HG02885 (cell line): ENCODE measurements at regions not wholly inside any gene's neighbourhood (a gene's known extent, or its start where the extent isn't known, plus 50 kb on each side); places are given as distances from the start of the nearest gene placed in this dataset.
"Not testable (repeated sequence)": the region's sequence is repeated elsewhere in the genome, so short reads cannot be mapped to it uniquely, and the experiment has no call there.

Source experiments
- ATAC-seq: cut with Tn5 transposase; IDR thresholded peaks from one replicate; pipeline ENCODE4 v1.9.1; 2021; ENCODE audit warnings: mild to moderate bottlenecking; ENCODE audit not compliant: unreplicated experiment, poor library complexity

- no peak for ATAC-seq
These were observed 231.6 kb downstream of the THBS2 start for GRCh38 chr6:169022079-169022478.

- no peak for ATAC-seq
These were observed 232.8 kb downstream of the THBS2 start for GRCh38 chr6:169020821-169021220.

GRCh38 chr6:169019727-169020491 is 233.7 kb downstream of the THBS2 start:
- no peak for ATAC-seq

DNA sequence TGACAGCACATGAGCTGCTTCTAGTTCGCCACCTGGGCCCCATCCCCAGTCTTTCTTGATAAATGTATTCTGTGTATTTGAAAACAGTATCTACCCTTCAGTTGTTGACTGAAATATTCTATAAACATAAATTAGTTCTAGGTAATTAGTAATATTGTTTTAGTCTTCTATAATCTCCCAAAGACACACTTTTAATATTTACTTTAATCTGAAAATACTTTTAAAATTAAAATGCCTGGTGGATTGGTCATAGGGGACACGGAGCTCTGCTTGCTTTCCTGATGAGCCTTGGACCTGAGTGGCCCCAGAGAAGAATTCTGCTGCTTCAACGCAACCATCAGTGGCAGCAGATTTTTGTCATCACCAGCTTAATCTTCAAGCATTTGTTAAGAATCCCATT is 234.5 kb downstream of the THBS2 start:
- no peak for ATAC-seq

GRCh38 chr6:169016758-169017157 is 236.9 kb downstream of the THBS2 start:
- no peak for ATAC-seq

- ATAC-seq: no peak
These were observed 239.1 kb downstream of the THBS2 start for GRCh38 chr6:169014211-169015197.

DNA sequence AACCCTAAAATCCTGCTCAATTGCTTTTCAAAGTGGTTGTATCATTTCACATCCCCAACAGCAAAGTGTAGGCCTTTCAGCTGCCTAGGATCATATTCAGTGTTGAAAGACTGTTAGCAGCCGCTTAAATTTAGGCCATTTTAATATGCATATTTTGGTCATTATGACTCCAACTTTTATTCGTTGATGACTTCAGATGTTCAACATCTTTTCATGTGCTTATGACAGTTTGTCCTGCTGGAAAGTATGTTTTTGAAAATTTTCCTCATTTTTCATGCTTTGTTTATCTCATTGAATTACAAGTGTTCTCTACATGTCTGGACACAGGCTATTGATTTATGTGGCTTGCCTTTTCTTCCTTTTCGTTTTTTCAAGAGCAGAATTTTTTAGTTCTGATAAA is 244.0 kb downstream of the THBS2 start:
- ATAC-seq: no peak

- no peak for ATAC-seq
These were observed 244.9 kb downstream of the THBS2 start for GRCh38 chr6:169008641-169009257.

DNA sequence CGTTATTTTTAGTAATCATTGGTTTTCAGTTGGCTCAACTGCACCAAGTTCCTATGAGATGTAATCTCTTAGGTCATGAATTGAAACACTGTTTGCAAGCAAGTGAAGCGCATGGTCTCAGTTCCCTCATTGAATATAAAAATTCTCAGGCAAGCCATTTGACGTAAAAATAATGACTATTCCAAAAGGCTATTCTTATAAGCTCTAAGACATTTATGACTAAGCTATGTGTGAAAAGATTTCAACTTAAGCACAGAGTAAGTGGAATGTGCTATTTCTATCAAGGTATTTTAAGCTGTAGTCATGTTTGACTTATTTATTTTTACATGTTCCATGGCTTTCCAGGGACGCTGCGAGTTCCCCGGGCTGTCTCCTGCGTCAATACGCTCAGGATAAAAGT is 248.5 kb downstream of the THBS2 start:
- no peak for ATAC-seq

- no peak for ATAC-seq
These were observed 253.6 kb downstream of the THBS2 start for GRCh38 chr6:169000022-169000421.

DNA sequence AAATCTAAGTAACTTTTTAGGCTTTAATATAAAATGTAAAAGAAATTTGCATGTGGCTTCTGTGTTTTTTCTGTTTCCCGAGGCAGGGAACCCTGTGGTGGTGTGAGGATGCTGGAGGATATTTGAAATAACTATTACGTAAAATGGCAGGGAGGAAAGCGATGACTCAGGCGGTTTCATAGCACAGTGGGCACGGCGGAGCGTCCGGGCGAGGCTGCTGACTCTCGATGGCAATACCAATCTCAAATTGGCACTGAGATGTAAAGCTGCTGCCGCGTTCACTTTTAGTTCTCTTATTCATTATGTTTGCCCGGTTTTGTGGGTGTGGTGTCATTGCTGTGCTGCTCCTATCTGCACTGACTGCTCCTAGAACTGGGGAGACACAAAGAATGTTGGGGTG is 254.3 kb downstream of the THBS2 start:
- ATAC-seq: no peak

DNA sequence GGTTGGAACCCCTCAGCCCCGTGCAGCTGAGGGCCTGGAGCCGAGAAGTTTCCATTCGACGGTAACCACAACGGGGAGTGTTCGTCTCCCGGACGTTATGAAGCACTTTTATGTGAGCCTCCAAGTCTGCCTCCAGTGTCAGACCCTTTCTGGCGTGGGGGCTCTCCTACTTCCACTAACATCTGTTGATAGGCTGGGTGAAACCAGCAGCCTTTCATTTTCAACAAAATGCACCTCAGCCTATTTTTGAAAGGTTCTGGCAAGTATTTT is 257.4 kb downstream of the THBS2 start:
- ATAC-seq: no peak

DNA sequence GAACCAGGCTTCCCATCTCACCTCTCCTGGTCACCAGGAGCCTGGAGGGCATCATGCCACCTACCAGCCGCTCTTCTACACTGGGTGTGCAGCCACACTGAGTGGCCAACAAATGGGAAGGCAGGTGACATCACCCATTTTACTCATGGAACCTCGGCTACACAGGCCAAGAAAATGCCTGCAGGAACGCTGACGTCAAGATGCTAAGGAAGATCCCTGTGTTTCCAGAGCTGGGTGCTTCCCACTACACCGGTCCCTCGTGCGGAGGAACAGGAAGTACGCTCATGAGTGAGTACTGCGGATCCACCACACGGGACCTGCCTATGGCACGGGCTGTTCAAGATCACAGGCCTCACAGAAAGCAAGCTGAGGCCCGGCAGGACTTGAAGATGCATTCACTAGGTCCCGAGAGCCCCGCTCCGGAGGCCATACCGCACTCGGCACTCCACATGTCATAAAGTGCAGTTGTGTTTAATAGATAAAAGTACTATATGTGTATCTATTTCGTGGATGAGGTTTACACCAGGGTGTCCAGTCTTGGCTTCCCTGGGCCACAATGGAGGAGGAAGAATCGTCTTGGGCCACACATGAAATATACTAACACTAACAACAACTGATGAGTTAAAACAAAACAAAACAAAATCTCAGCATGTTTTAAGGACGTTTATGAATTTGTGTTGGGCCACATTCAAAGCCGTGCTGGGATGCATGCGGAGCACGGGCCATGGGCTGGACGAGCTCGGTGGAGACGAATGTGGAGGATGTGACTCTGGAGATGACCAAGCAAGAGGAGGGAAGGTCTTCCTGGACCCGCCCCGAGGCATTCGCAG is 257.9 kb downstream of the THBS2 start:
- no peak for ATAC-seq

DNA sequence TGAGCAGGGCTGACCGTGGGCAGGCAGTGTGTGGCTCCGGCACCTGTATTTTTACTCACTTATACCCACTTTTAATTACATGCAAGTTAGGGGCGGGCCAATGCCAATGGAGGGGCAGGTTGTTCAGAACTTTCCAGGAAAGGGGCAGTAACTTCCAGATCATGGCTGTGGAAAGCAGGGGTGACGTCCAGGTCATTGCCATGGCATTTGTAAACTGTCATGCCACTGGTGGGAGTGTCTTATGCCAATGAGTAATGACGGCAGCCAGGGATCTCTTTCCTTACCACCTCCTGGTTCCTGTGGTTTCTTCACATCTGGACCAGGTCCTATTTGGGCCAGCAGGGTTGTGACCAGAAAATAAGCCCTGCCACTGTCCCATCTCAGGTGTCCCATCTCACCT is 258.7 kb downstream of the THBS2 start:
- ATAC-seq: no peak

DNA sequence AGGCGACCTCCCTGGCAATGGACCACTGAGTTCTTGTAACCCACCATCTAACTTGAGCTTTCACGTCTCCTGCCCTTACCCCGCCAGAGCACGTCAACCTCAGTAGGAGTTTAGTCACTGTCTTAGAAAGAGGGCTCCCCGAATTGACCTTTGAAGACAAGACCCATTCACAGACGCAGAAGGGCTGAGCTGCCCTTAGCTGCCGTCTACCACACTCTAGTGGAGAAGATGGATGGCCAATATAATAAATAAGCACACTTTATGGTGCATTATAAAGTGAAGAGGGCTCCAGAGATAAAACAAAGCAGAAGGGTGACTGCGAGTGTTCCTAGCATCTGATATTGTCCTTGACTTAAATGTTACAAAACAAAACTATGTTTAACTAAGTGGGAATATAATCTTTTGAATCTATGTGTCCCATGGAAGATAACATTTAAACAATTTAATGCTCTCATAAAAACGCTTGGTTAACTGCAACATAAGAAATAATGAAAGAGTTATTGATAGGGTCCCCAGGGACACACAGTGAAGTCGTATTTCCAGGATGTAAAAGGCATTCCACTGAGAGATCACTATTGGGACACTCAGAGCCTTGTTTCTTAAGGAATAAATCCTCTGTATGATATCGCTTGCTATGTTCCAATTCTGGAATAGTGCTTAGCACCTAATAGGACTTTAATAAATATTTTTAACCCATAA is 261.1 kb downstream of the THBS2 start:
- ATAC-seq: no peak

DNA sequence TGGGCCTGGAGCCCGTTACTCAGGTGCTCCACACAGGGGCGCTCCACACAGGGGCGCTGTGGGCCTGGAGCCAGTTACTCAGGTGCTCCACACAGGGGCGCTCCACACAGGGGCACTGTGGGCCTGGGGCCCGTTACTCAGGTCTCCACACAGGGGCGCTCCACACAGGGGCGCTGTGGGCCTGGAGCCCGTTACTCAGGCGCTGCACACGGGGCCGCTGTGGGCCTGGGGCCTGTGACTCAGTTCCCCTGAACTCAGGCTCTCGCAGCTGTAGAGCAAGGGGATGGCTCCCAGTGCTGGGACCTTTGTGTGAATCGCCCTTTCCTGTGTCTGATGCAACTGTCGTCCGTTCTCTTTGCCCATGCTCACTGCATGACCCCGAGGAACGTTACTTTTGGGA is 262.0 kb downstream of the THBS2 start:
- not testable (repeated sequence) for ATAC-seq

GRCh38 chr6:168990019-168990751 is 263.5 kb downstream of the THBS2 start:
- ATAC-seq: no peak

- ATAC-seq: no peak
These were observed 264.2 kb downstream of the THBS2 start for GRCh38 chr6:168989421-168989820.

DNA sequence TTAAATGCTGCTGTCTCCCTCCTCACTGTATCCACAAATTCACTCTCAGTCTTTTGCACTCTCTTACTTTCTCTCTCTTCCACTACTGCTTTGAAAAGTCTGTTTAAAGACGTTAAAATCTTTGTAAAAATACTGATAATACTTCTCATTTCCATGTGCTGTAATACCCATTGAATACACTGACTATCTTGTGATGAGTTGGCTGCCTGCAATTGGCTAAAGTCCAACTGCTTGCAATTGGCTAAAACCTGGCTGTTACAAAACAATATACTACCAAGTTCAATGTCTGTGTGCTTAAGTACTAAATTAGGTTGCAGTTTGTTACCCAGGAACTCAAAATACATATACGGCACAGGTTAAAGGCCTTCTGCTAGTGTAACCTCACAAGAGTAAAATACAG is 264.8 kb downstream of the THBS2 start:
- no peak for ATAC-seq
